ENCODE measurements at regions not wholly inside any gene's neighbourhood (a gene's known extent, or its start where the extent isn't known, plus 50 kb on each side); places are given as distances from the start of the nearest gene placed in this dataset.

DNA sequence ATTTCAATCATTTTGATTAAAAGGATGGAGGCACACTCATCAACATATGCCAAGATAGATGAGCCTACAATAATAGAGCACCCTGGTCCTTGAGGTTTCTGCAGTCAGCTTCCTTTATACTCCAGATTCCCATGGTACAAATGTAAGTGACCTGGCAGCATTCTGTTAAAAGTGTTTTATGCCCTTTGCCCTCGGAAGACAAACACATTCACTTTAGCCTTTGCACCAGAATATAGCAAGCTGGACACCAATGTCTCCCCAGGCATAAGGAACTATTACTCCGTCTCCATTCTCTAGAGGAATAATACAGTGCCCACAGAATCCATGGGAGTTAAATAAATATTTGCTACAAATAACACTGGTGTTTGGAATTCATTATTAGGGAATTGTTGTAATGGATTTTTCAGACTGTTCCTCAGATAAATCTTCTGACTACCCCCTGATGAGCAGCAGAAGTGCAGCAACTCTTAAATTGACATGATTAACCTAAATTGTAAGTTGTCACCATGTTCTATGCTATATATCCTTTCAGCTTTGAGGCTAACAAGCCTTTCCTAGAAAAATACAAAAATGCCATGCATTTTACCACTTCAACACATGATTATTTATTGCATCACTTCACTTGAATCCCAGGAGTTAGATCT is 340.2 kb downstream of the TBC1D32 start:
- Histone ChIP-seq H3K27ac (no peak overlapping the region), H3K4me1 (no peaks in the 10 kb centered on the region), H3K9me3 (no peaks in the 10 kb centered on the region), H3K36me3 (no peaks in the 10 kb centered on the region), H3K27me3 (no peaks in the 10 kb centered on the region), H3K4me3 (no peak overlapping the region)
- intact Hi-C loops (cut with DNase I) = no loop called here
- TF ChIP-seq, protein P1, sequence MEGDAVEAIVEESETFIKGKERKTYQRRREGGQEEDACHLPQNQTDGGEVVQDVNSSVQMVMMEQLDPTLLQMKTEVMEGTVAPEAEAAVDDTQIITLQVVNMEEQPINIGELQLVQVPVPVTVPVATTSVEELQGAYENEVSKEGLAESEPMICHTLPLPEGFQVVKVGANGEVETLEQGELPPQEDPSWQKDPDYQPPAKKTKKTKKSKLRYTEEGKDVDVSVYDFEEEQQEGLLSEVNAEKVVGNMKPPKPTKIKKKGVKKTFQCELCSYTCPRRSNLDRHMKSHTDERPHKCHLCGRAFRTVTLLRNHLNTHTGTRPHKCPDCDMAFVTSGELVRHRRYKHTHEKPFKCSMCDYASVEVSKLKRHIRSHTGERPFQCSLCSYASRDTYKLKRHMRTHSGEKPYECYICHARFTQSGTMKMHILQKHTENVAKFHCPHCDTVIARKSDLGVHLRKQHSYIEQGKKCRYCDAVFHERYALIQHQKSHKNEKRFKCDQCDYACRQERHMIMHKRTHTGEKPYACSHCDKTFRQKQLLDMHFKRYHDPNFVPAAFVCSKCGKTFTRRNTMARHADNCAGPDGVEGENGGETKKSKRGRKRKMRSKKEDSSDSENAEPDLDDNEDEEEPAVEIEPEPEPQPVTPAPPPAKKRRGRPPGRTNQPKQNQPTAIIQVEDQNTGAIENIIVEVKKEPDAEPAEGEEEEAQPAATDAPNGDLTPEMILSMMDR (IDR thresholded peaks at IDR 0.05) = no peak
- DNase-seq (ENCODE audit: low spot score in 2 of 2) = no peak

DNA sequence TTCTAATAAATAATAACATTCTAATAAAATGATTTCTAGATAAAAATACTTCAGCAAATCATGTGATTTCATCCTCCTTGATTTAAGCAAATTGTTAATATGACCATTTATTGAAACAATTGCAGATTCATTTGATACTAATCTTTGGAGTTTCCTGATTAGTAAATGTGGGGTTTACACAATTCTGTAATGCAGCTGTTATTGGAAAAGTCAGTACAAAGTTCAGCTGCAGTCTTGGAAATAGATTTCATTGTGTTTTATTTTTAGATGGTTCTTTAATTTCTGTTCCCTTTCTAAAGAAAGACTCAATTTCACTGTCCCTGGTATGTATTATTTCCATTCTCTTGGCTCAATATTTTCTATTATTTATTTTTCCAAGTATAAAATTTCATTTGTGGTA is 342.0 kb downstream of the TBC1D32 start:
- no peak for DNase-seq (ENCODE audit: low spot score in 2 of 2)
- no peak overlapping the region for H3K27ac ChIP-seq
- no peaks in the 10 kb centered on the region for H3K27me3 ChIP-seq
- TF ChIP-seq, protein P1 (IDR thresholded peaks at IDR 0.05) = no peak
- intact Hi-C loops (cut with DNase I) = no loop called here
- H3K9me3 ChIP-seq = no peaks in the 10 kb centered on the region
- H3K4me1 ChIP-seq = no peaks in the 10 kb centered on the region
- H3K4me3 ChIP-seq = no peak overlapping the region
- no peaks in the 10 kb centered on the region for H3K36me3 ChIP-seq

DNA sequence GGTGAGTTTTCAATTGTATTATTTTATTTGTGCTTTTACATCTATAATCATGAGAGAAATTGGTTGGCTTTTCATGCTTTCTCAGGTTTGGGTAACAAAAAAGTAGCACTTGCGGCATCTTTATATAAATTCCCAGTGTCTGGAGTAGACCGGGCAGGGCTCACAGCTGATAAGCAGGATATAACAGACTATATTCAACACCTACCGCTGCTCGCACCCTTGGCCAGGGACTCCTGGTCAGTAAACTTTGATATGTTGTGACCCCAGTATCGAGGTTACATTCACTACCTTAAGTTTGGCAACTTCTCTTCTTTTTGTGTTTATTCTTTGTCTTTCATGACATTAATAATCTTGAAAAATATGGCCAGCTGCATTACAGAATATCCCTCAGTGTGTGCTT is 343.4 kb downstream of the TBC1D32 start:
- DNase-seq (ENCODE audit: low spot score in 2 of 2) = no peak
- intact Hi-C loops (cut with DNase I) = no loop called here
- Histone ChIP-seq H3K36me3 (no peaks in the 10 kb centered on the region), H3K4me1 (no peaks in the 10 kb centered on the region), H3K4me3 (no peak overlapping the region), H3K27me3 (no peaks in the 10 kb centered on the region), H3K9me3 (no peaks in the 10 kb centered on the region), H3K27ac (no peak overlapping the region)
- TF ChIP-seq, protein P1 (IDR thresholded peaks at IDR 0.05) = no peak

DNA sequence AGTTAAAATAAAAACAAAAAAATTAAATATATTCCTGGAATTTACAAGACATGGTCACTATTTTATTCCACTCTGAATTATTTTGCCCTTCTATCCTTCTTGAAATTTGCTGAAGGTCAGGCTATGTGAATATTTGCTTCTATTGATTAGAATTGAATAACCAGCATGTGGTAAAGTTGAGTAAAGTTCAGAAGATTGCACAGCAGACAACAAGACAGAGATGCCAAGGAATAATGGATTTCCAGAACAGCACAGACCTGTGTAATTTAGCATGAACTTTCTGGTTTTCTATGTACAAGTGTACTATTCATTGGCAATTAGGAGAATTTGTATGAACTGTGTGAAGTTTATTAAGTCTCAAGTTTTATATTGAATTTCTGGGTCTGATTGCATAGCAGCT is 352.4 kb downstream of the TBC1D32 start:
- Histone ChIP-seq H3K4me1 (no peaks in the 10 kb centered on the region), H3K27me3 (no peaks in the 10 kb centered on the region), H3K9me3 (no peaks in the 10 kb centered on the region), H3K4me3 (no peak overlapping the region), H3K36me3 (no peaks in the 10 kb centered on the region), H3K27ac (no peak overlapping the region)
- intact Hi-C loops (cut with DNase I) = no loop called here
- TF ChIP-seq, protein P1 (IDR thresholded peaks at IDR 0.05) = no peak
- DNase-seq (ENCODE audit: low spot score in 2 of 2) = no peak

DNA sequence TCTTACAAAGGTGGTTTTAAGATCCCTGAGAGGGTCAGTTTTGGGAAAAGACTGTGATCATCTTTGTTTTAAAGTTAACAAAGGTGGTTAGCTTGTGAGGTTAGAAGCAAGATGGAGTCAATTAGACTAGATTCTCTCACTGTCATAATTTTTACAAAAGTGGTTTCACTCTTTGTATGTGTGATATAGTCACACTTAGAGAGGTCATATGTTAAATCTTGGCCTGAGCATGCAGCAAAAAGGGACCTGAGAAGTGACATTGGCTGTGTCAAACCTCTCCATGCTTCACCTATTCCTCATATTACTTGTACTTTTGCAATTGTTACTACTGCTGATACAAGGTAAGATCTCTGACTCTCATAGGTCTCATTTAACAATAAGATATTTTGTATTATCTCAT is 368.0 kb downstream of the TBC1D32 start:
- H3K27ac ChIP-seq = no peak overlapping the region
- no peak for DNase-seq (ENCODE audit: low spot score in 2 of 2)
- no peaks in the 10 kb centered on the region for H3K27me3 ChIP-seq
- no peaks in the 10 kb centered on the region for H3K4me1 ChIP-seq
- TF ChIP-seq, protein P1 (IDR thresholded peaks at IDR 0.05) = no peak
- intact Hi-C loops (cut with DNase I) = no loop called here
- H3K36me3 ChIP-seq = no peaks in the 10 kb centered on the region
- H3K9me3 ChIP-seq = no peaks in the 10 kb centered on the region
- H3K4me3 ChIP-seq = no peak overlapping the region

DNA sequence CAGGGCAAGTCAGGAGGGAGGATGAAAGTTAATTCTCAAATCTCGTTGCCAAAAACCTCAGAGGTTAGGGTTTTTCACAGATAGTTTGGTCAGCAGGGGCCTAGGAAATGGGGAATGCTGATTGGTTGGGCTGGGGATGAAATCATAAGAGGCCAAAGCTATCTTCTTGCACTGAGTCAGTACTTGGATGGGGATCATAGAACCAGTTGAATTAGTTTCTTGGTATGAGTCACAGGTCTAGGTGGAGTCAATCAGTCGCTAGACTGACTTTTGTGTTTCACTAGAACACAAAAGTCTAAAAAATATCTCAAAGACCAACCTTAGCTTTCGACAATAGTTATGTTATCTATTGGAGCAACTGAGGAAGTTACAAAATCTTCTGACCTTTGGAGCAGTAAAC is 368.5 kb downstream of the TBC1D32 start:
- H3K27me3 ChIP-seq = no peaks in the 10 kb centered on the region
- no peak for DNase-seq (ENCODE audit: low spot score in 2 of 2)
- intact Hi-C loops (cut with DNase I) = no loop called here
- no peak overlapping the region for H3K4me3 ChIP-seq
- H3K36me3 ChIP-seq = no peaks in the 10 kb centered on the region
- no peak overlapping the region for H3K27ac ChIP-seq
- H3K9me3 ChIP-seq = no peaks in the 10 kb centered on the region
- no peaks in the 10 kb centered on the region for H3K4me1 ChIP-seq
- TF ChIP-seq, protein P1 (IDR thresholded peaks at IDR 0.05) = no peak

All from ascending aorta (tissue), 2 donors.